NCI-H146 treated with DMSO at 0.1 percent for 48 hours (cell line): ENCODE measurements at regions not wholly inside any gene's neighbourhood (a gene's known extent, or its start where the extent isn't known, plus 50 kb on each side); places are given as distances from the start of the nearest gene placed in this dataset.
"Not testable (repeated sequence)": the region's sequence is repeated elsewhere in the genome, so short reads cannot be mapped to it uniquely, and the experiment has no call there.

Source experiments
- DNase-seq: peaks from one replicate; lab custom pipeline; 2025; ENCODE audit not compliant: unreplicated experiment; lab: John Stamatoyannopoulos, UW

GRCh38 chr1:185549906-185550305 lies 184.3 kb upstream of the HMCN1 start:
- DNase-seq = no peak

DNA sequence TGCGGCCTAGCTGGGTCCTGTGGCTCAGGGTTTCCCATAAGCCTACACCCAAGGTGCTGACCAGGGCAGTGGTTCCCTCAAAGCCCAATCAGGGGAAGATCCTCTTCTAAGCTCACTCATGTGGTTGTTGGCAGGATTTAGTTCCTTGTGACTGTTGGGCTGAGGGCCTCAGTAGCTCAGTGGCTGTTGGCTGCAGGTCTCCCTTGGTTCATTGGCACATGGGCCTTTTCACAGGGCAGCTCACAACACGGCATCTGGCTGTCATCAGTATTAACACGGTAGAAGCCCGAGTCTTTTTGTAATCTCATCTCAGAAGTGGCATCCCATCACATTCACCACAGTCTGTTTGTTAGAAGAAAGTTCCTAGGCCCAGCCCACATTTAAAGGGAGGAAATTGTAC lies 188.2 kb upstream of the HMCN1 start:
- no peak for DNase-seq

- DNase-seq = no peak
Measured at GRCh38 chr1:185541871-185542301, 192.3 kb upstream of the HMCN1 start.

GRCh38 chr1:185540295-185540694 lies 193.9 kb upstream of the HMCN1 start:
- no peak for DNase-seq

GRCh38 chr1:185539277-185539943 lies 194.8 kb upstream of the HMCN1 start:
- DNase-seq = no peak

- not testable (repeated sequence) for DNase-seq
Measured at GRCh38 chr1:185538309-185538898, 195.8 kb upstream of the HMCN1 start.

GRCh38 chr1:185537596-185537995 lies 196.6 kb upstream of the HMCN1 start:
- DNase-seq = no peak

- no peak for DNase-seq
Measured at GRCh38 chr1:185536165-185536920, 197.8 kb upstream of the HMCN1 start.

GRCh38 chr1:185535621-185536020 lies 198.6 kb upstream of the HMCN1 start:
- no peak for DNase-seq

- DNase-seq = no peak
Measured at GRCh38 chr1:185534801-185535200, 199.4 kb upstream of the HMCN1 start.

- no peak for DNase-seq
Measured at GRCh38 chr1:185533596-185533995, 200.6 kb upstream of the HMCN1 start.

DNA sequence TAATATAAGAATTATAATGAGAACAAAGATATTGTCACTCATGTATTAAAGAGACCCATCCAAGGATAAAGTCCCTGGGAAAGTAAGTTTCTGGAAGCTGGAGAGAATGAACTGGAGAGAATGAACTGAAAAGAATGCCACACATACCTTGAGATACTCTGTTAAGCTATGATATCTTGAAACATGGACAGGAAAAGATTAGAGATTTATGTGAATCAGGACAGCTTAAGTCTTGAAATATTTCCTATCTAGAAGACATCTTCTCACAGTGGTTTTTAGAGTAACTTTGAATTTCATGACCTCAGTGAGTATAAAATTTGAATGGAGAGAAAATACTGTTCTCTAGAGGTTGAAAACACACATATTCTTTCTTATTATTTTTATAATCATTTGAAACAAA lies 201.3 kb upstream of the HMCN1 start:
- no peak for DNase-seq

DNA sequence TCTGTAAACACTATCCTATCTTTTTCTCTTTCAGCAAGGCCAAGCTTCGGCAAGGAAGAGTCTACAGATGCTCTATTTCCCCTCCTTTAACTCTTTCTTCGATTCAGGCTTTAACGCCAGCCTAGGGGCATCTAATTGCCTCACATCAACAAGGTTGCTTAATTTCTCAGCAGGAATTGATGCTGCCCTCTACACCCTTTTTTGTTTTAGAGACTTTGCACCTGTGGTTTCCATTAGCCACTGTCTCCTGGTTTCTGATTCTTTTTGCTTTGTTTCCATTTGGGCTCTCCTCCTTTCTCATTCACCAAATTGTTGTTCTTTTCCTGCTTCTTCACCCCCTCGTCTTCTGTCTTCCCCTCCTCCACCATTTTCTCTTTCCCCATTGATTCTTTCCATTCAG lies 202.4 kb upstream of the HMCN1 start:
- DNase-seq = no peak

DNA sequence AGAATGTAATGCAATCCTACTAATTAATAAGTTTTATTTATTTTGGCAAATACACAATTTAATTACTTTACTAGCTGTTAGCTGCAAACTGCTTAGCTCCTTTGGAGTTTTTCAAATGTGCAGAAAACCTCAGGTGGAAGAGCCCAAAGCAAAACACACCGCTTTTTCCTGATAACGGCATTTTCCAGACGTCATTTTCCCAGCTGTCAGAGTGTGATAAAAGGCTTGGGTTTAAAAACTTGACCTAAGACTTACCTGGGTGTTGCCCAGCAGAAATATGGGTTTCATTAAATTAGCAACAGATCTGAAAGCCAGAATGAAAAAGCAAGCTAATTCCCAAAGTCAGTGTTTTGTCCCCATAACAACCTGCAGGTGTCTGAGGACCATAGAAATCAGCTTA lies 204.0 kb upstream of the HMCN1 start:
- DNase-seq = no peak

DNA sequence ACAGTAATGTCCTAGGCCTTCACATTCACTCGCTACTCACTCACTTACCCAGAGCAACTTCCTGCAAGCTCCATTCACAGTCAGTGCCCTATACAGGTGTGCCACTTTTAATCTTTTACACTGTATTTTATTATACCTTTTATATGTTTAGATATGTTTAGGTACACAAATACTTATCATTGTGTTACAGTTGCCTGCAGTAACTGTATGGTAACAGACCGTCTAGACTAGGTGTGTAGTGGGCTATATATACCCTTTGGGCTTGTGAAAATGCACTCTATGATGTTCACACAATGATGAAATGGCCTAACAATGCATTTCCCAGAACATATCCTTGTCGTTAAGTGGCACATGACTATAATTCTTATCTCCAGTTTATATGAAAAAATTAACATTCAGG lies 204.5 kb upstream of the HMCN1 start:
- no peak for DNase-seq

DNA sequence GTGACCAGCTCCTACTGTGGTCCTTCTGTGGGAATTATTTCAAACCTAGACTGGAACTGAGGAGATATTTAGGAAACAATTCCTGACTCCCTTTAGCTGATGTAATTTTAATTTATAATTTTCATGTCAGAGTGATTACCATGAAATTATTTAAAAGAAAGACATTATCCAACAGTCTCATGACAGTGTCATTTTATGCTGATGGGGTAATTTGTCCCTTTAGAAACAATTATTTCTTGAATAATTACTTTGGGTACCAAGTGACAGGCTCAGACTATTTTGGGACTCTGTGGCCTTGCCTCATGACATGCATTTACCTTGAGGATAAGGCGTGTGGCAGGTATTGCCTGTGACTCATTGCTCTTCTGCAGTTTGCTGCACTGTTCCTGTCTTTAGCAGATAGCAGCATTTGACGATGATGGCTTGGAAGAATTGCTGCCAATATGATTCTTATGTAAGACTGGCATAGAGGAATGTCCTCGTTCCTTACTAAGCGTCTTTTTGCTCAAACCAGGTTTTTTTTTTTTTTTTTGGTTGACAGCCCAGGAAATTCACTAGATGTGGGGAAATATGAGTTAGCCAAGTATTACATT lies 206.0 kb upstream of the HMCN1 start:
- DNase-seq = no peak

DNA sequence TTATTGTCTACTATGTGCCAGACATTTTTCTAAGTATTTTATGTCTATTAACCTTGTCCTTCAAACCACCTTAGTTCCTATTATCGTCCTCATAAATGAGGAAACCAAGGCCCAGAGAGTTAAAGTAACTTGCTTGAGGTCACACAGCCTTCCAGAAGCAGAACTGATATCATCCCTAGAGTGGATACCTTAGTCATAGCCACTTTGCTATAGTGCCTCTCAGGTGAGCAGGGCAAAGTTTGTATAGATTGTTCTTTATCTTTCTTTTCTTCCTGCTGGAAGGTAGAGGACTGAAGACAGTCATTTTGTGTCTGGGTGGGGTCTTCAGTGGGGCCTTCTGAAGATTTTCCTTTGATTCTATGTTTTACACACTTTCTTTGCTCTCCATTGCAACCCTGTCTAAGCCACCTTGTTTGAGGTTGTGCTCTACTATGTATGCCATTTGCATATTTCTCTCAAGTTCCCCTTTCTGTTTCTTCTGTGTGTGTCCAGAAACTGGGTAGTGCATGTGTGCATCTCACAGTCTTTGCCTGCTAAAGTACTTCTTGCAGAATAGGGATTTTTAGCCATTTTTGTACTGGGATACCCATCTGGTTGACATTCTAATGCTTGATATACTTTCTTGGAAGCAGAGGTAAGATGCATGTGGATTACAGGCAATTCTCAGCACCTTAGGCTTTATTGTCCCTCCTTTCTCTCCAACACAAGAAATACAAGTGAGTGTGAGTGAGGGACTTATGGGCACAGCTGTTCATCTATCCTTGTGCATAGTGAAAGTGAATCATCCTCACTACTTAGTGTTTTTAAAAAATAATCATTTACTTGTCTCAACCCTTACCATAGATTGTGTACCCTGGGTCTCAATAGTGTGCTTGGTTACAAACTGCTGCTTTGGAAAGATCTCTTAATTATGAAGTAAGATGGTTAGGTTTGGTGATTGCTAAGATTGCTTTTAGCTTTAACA lies 207.6 kb upstream of the HMCN1 start:
- no peak for DNase-seq

DNA sequence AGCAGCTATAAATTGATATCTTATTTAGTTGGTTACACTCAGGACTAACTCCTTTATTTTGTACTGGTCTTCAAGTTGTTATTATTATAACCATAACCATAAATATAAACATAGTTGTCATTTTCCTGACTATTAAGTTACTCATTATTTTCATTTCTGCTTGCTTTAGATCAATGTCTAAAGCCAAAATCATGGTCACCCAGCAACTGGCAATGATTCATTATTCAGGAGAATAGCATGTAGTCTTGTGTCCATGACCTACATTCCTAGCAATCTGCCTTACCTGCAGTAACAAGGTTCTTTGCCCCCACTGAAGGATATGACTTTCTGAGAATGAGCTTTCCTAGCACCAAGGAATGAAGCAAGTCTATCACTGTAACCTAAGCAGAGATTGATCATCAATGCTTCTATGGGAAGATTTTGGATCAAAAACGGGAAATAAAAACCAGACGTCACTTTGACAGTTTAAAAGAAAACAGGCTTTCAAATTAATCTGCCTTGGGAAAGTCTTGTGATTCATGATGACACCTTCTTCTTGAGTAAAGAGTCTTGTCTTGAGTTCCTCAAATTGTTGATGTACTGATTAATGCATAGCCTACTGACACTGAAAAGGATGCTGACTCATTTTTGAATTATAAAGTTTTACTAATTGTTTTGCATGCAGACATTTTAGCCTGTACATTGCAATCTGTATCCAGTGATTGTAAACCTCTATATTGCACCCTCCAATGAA lies 203.3 kb upstream of the IVNS1ABP start:
- DNase-seq = no peak

DNA sequence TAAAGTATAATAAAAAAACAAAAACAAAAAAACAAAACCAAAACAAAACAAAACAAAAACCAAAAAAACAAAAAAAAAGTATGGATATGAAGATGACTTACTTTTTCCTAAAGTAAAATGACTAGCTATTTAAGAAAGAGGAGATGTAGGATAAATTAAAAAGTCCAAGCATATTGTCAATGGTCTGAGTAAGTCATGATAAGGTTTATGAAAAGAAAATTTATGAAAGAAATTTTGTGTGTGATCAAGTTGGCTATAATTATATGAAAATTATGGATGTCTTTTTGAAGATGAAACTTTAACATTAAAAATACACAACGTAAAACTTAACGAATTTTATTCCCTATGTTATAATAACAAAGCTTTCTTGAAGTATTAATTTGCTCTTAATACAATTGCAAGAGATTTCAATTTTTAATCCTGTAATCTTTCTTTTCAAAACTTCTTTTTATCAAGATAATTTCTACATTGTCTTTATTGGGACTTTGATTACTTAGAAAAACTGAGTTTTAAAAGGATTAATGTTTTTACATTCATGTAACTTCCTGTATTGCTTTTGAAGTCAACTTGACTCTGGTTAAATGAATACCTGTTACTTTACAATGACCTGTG lies 200.9 kb upstream of the IVNS1ABP start:
- DNase-seq = no peak

GRCh38 chr1:185517301-185517700 lies 200.3 kb upstream of the IVNS1ABP start:
- not testable (repeated sequence) for DNase-seq
